ENCODE measurements at regions not wholly inside any gene's neighbourhood (a gene's known extent, or its start where the extent isn't known, plus 50 kb on each side); places are given as distances from the start of the nearest gene placed in this dataset.

- Mint-ChIP-seq H3K36me3 (ENCODE audit: insufficient read depth in 2 of 2) (no peaks in the 10 kb centered on the region), H3K4me1 (ENCODE audit: low read depth) (peaks cover 25% of the 10 kb centered on the region), H3K27me3 (ENCODE audit: low read depth) (peaks cover 9% of the 10 kb centered on the region), H3K9me3 (no peaks in the 10 kb centered on the region), H3K27ac (no peak overlapping the region), H3K4me3 (peak overlapping the region in 1 of 2 donors; percentile 5)
- ATAC-seq (replicated peaks in 1 of 2) = peak; percentile 34 to 70
- DNase-seq = no peak
Observed at GRCh38 chr20:50376888-50377459, 133.2 kb upstream of the PTPN1 start.

DNA sequence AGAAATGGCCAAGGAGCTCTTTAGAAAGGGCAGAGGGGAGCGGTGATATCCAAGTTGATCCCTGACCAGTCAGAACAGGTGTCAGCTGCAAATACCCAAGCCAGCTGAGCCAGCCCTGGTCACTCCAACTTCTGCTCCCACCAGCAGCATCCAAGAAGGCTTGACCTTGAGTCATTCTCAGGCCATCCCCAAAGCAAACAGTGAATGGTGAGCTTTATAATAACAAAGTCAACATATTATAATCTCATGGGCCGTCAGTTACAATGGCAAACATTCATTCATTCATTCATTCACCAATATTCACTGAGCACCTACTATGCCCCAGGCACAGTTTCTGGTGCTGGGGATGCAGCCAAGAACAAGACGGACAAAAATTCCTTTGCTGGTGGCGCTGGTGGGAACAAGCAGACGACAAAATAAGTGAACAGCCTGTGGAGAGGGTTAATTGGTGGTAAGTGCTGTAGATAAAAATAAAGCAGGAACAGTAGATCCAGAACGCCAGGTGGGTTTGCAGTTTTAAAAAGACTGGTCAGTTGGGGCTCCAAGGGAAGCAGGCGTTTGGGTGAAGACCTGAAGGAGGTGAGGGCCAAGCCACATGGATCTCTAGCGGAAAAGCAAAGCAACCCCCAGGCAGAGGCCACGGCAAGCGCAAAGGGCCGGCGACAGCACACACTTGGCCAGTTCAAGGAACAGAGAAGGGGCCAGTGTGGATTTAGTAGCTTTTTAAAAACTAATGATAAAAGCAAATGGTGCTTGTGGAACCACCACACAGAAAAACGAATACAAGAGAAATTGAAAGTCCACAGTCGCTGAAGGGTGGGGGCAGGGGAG lies 131.8 kb upstream of the PTPN1 start:
- Mint-ChIP-seq H3K27me3 (ENCODE audit: low read depth) (peaks cover 7% of the 10 kb centered on the region), H3K36me3 (ENCODE audit: insufficient read depth in 2 of 2) (no peaks in the 10 kb centered on the region), H3K9me3 (no peaks in the 10 kb centered on the region), H3K4me1 (ENCODE audit: low read depth) (peaks cover 39% of the 10 kb centered on the region), H3K27ac (no peak overlapping the region), H3K4me3 (no peak overlapping the region)
- ATAC-seq (replicated peaks in 1 of 2) (no peak), DNase-seq (no peak)

DNA sequence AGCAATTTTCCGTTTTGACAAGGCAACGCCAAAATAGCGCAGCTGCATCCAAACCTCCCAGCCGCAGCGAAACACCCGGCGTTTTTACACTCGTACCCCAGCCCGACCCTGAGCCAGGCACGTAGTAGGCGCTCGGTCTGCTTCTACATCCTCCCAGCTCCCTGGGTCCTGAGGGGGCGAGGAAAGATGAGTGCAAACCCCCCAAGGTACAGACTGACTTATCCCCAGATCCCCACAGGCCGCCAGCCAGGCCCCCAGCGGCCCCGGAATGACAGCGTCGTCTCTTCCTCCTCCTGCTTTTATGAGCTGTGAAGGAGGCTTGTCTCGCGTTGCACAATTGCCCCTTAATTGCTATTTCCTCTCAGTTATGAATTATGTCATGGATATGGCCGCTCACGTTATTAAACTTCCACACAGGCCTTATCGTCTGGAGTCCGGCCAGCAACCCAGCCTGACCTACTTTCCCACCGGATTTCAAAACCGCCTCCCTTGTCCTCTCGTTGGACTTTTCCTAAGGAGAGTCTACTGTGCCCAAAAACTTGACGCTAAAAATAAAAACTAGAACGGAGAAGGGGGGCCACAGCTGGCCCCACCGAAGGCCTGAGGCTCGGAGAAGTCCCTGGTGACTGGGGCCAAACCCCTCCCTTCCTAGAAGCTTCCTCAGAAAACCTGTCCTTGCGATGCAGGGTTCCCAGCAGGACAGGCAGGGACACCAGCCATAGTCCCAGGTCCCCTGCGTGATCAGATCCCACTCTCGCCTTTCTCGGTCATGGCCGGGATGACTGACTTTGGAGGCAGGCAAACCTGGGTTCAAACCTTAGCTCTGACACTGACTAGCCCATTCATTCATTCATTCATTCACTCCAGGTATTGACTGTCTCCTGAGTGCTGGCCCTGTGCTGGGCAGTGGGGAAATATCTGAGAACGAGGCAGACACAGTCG lies 130.9 kb upstream of the PTPN1 start:
- DNase-seq = no peak
- ATAC-seq (replicated peaks in 1 of 2) = no peak
- no peaks in the 10 kb centered on the region for H3K27me3 Mint-ChIP-seq (ENCODE audit: low read depth)
- H3K9me3 Mint-ChIP-seq = no peaks in the 10 kb centered on the region
- no peaks in the 10 kb centered on the region for H3K36me3 Mint-ChIP-seq (ENCODE audit: insufficient read depth in 2 of 2)
- no peak overlapping the region for H3K27ac Mint-ChIP-seq
- H3K4me3 Mint-ChIP-seq = no peak overlapping the region
- H3K4me1 Mint-ChIP-seq (ENCODE audit: low read depth) = peaks cover 48% of the 10 kb centered on the region

GRCh38 chr20:50379991-50380696 lies 130.0 kb upstream of the PTPN1 start:
- no peak for DNase-seq
- no peaks in the 10 kb centered on the region for H3K27me3 Mint-ChIP-seq (ENCODE audit: low read depth)
- no peaks in the 10 kb centered on the region for H3K36me3 Mint-ChIP-seq (ENCODE audit: insufficient read depth in 2 of 2)
- ATAC-seq (replicated peaks in 1 of 2) = no peak
- H3K4me3 Mint-ChIP-seq = no peak overlapping the region
- H3K4me1 Mint-ChIP-seq (ENCODE audit: low read depth) = peaks cover 57% of the 10 kb centered on the region
- H3K27ac Mint-ChIP-seq = no peak overlapping the region
- H3K9me3 Mint-ChIP-seq = no peaks in the 10 kb centered on the region

DNA sequence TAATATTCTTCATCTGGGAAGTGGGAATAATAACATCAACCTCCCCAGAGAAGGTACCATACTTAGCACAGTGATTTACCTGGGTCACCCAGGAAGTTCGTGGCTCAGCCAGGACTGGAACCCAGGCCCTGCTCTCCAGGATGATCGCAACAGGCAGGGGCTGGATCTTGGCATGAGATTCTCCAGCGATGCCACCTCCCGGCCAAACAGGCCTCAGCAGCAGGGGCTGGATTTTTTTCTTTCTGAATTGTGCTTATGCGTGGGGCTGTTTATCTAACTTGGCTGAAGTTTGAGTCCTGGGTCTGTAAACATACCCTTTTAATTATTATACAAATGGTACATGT lies 129.5 kb upstream of the PTPN1 start:
- Mint-ChIP-seq H3K36me3 (ENCODE audit: insufficient read depth in 2 of 2) (no peaks in the 10 kb centered on the region), H3K27ac (no peak overlapping the region), H3K27me3 (ENCODE audit: low read depth) (no peaks in the 10 kb centered on the region)

GRCh38 chr20:50381075-50381732 lies 129.0 kb upstream of the PTPN1 start:
- DNase-seq = no peak
- Mint-ChIP-seq H3K36me3 (ENCODE audit: insufficient read depth in 2 of 2) (no peaks in the 10 kb centered on the region), H3K27ac (peak overlapping the region; percentile 82), H3K4me1 (ENCODE audit: low read depth) (peaks cover 64% of the 10 kb centered on the region), H3K9me3 (no peaks in the 10 kb centered on the region), H3K4me3 (peak overlapping the region; percentile 1 to 48), H3K27me3 (ENCODE audit: low read depth) (no peaks in the 10 kb centered on the region)
- ATAC-seq (replicated peaks in 1 of 2) = no peak

More for the DNA sequence above, 129.5 kb upstream of the PTPN1 start:
- Mint-ChIP-seq H3K9me3 (no peaks in the 10 kb centered on the region), H3K4me3 (no peak overlapping the region), H3K4me1 (ENCODE audit: low read depth) (peaks cover 62% of the 10 kb centered on the region)
- DNase-seq = no peak
- no peak for ATAC-seq (replicated peaks in 1 of 2)

DNA sequence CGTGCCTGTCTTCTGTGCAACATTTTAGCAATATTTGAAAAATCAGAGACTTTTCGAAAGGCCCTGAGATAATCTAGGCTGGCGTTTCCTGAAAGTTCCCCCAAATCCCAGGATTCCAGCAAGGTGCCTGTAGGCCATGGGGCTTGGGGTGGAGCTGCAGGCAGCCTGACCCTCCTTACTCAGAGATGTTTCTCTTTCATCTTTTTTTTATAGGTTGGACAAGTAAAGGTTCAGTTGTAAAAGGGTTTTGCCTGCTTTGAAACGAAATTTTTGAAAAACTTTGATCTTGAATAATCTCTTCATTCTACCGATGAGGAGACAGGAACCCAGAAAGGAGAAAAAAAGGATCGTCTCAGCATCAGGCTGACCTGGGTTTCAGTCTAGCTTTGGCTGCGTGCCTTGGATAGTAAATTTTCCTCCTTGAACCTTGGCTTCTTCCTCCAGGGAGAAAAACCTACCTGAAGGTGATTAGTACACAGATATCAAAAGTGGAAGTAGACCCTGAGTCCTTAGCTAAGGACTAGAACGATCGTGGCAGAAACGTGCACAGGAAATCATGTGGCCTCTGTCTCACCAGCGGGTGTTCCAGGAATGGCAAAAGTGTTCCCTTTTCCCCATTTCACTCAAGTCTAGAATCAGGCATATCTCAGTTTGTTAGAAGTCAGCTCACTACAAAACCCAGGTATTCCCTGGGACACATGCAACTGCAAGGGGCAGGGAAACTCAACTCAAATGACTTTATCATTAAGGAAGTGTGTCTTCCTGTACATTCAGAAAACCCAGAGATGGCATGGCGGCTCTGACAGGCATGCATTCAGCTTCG lies 128.2 kb upstream of the PTPN1 start:
- Mint-ChIP-seq H3K27ac (peak overlapping the region; percentile 69), H3K9me3 (no peaks in the 10 kb centered on the region), H3K4me3 (peak overlapping the region; percentile 56 to 68), H3K36me3 (ENCODE audit: insufficient read depth in 2 of 2) (no peaks in the 10 kb centered on the region), H3K27me3 (ENCODE audit: low read depth) (no peaks in the 10 kb centered on the region), H3K4me1 (ENCODE audit: low read depth) (peaks cover 64% of the 10 kb centered on the region)
- DNase-seq (peak; percentile 25 to 27), ATAC-seq (replicated peaks in 1 of 2) (peak in 1 of 2 donors; percentile 42)

GRCh38 chr20:50385733-50386640 lies 124.2 kb upstream of the PTPN1 start:
- peak; percentile 88 to 91 for ATAC-seq (replicated peaks in 1 of 2)
- no peaks in the 10 kb centered on the region for H3K36me3 Mint-ChIP-seq (ENCODE audit: insufficient read depth in 2 of 2)
- H3K27me3 Mint-ChIP-seq (ENCODE audit: low read depth) = no peaks in the 10 kb centered on the region
- H3K4me3 Mint-ChIP-seq = peak overlapping the region; percentile 40 to 71
- H3K9me3 Mint-ChIP-seq = no peaks in the 10 kb centered on the region
- peak overlapping the region; percentile 4 for H3K27ac Mint-ChIP-seq
- H3K4me1 Mint-ChIP-seq (ENCODE audit: low read depth) = peaks cover 94% of the 10 kb centered on the region
- peak; percentile 69 to 73 for DNase-seq

GRCh38 chr20:50386641-50386960 lies 123.6 kb upstream of the PTPN1 start:
- Mint-ChIP-seq H3K36me3 (ENCODE audit: insufficient read depth in 2 of 2) (no peaks in the 10 kb centered on the region), H3K27ac (no peak overlapping the region), H3K9me3 (no peaks in the 10 kb centered on the region), H3K4me1 (ENCODE audit: low read depth) (peaks cover 94% of the 10 kb centered on the region), H3K4me3 (peak overlapping the region; percentile 40 to 71), H3K27me3 (ENCODE audit: low read depth) (no peaks in the 10 kb centered on the region)
- ATAC-seq (replicated peaks in 1 of 2) (no peak), DNase-seq (no peak)

DNA sequence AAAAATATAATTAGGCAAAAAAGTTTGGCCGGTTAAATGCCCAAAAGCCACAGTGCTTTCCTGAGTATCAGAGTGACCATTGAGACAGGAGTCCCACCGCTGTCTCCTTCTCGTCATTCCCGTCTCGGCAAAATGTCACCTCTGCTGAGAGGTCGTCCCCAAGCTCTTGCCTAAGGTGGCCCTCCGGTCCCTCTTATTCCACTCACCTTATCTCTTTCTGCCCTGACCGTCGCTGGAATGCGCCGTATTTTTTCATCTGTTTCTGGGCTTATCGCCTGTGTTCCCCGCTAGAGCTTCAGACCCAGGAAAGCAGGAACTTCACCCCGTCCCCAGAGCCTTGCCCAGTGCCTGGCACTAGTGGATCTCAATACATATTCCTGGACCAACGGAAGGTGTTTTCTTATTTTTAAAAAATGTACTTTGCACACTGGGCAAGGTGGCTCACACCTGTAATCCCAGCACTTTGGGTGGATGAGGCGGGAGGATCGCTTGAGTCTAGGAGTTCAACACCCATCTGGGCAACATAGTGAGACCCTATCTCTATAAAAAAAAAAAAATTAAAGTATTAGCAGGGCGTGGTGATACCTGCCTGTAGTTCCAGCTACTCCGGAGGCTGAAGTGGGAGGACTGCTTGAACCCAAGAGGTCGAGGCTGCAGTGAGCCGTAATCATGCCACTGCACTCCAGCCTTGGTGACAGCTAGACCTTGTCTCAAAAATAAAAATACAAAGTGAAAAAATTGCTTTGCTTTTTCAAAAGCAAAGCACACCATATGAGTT lies 122.8 kb upstream of the PTPN1 start:
- Mint-ChIP-seq H3K36me3 (ENCODE audit: insufficient read depth in 2 of 2) (no peaks in the 10 kb centered on the region), H3K4me3 (peak overlapping the region; percentile 43 to 47), H3K4me1 (ENCODE audit: low read depth) (peaks cover 94% of the 10 kb centered on the region), H3K27ac (no peak overlapping the region), H3K9me3 (no peaks in the 10 kb centered on the region), H3K27me3 (ENCODE audit: low read depth) (no peaks in the 10 kb centered on the region)
- DNase-seq (no peak), ATAC-seq (replicated peaks in 1 of 2) (no peak)

DNA sequence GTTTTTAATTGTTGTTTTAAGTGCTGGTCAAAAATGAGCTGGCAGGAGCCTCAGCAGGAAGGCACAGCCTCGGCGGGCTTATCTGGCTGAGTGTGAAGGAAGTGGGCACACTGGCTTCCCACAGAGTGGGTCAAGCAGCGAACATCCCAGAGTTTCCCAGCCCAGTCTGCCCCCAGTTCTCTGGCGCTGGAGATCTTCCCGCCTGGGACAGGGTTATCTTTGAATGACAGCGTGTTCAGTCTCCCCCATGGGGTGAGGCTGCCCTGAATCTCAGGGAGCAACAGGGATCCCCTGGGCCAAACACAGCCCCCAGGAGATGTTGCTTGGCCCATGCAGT lies 122.2 kb upstream of the PTPN1 start:
- Mint-ChIP-seq H3K27ac (no peak overlapping the region), H3K4me1 (ENCODE audit: low read depth) (peaks cover 91% of the 10 kb centered on the region)
- DNase-seq = peak in 1 of 2 donors; percentile 27

More for the DNA sequence above, 122.2 kb upstream of the PTPN1 start:
- no peaks in the 10 kb centered on the region for H3K27me3 Mint-ChIP-seq (ENCODE audit: low read depth)
- ATAC-seq (replicated peaks in 1 of 2) = no peak
- no peaks in the 10 kb centered on the region for H3K9me3 Mint-ChIP-seq
- H3K36me3 Mint-ChIP-seq (ENCODE audit: insufficient read depth in 2 of 2) = no peaks in the 10 kb centered on the region
- no peak overlapping the region for H3K4me3 Mint-ChIP-seq

Measured in activated T-cell treated with anti-CD3 and anti-CD28 coated beads, Interleukin-2, amount 50 U/mL, for 72 hours (primary cell).